Kidney (tissue), 13 donors: ENCODE measurements at regions not wholly inside any gene's neighbourhood (a gene's known extent, or its start where the extent isn't known, plus 50 kb on each side); places are given as distances from the start of the nearest gene placed in this dataset.

Experiments used
- DNase-seq, 5 donors: peaks; one replicate each; pipeline ENCODE4 v3.0.0-alpha.2; 2013 to 2020
- FAIRE-seq: peaks from 2 replicates; lab custom pipeline; 2012; peaks lifted over from hg19 to GRCh38; lab: Jason Lieb, UNC
- H3K27ac ChIP-seq, 2 donors: one replicate each; pipeline ENCODE4 v1.7.0; 2013; ENCODE audit warnings: low read depth in 2 of 2, low read length in 2 of 2, inconsistent platforms in 1 of 2
- H3K27me3 ChIP-seq: one replicate; pipeline ENCODE4 v1.7.1; 2013; ENCODE audit warnings: low read length, inconsistent platforms; ENCODE audit not compliant: control insufficient read depth, insufficient read depth
- H3K36me3 ChIP-seq, 3 donors: one replicate each; pipeline versions ENCODE4 v1.7.0 to v1.7.1; 2013; ENCODE audit warnings: low read length in 3 of 3, control low read depth in 1 of 3, inconsistent platforms in 1 of 3; ENCODE audit not compliant: insufficient read depth in 3 of 3, control insufficient read depth in 2 of 3
- H3K4me1 ChIP-seq, 3 donors: one replicate each; pipeline versions ENCODE4 v1.7.0 to v1.7.1; 2013; ENCODE audit warnings: low read length in 3 of 3, inconsistent platforms in 1 of 3, low read depth in 1 of 3; ENCODE audit not compliant: control insufficient read depth in 2 of 3, insufficient read depth in 2 of 3
- H3K4me3 ChIP-seq, 3 donors: one replicate each; pipeline versions ENCODE4 v1.7.0 to v1.8.1; 2013; ENCODE audit warnings: low read length in 3 of 3, control low read depth in 1 of 3, inconsistent platforms in 1 of 3
- H3K9ac ChIP-seq, 3 donors: one replicate each; pipeline versions ENCODE4 v1.7.0 to v1.7.1; 2013; ENCODE audit warnings: low read length in 3 of 3, control low read depth in 1 of 3, inconsistent platforms in 1 of 3
- H3K9me3 ChIP-seq, 3 donors: one replicate each; pipeline versions ENCODE4 v1.7.0 to v1.7.1; 2013; ENCODE audit warnings: low read length in 3 of 3, control low read depth in 1 of 3, inconsistent platforms in 1 of 3; ENCODE audit not compliant: control insufficient read depth in 2 of 3, insufficient read depth in 1 of 3
- intact Hi-C: fragments of 100-400 bp; cut with DNase I; formaldehyde crosslinking; loops from one replicate; pipeline ENCODE4 v1.11.1; 2022
- TF ChIP-seq, protein P1 (sequence below): IDR thresholded peaks from 3 replicates; pipeline ENCODE4 v1.5.1; 2012; ENCODE audit warnings: mild to moderate bottlenecking, moderate library complexity, borderline replicate concordance; ENCODE audit not compliant: insufficient read depth; ENCODE audit errors: extremely low read depth
- donor health status: control.
- donor health status: control.
- donor health status: control.
- donor health status: control.
- donor health status: control.
- donor health status: DM: yes; HTN: yes; CAD: no.
- donor health status: Normal renal cell carcinoma (clear cell type).

DNA sequence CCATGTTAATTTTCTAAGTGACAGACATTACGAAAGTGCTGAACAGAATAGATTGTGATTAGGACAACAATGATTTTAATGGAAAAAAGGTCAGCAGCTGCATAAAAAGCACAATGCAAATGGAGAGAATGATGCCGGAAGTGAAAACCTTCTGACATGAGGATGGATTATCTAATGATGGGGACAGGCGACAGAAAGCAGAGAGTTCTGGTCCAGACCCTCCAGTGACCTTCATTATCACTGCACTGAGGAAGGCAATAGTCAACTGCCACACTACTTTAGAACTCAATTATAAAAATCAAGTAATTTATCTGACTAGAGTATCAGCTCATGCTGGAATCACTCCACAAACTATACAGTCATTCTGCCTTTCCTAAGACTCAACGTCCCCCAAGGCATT, 746.1 kb upstream of the EPHA5 start:
- Histone ChIP-seq H3K27me3 (no peaks in the 10 kb centered on the region), H3K27ac (no peak overlapping the region), H3K9ac (no peak overlapping the region), H3K4me1 (no peaks in the 10 kb centered on the region), H3K36me3 (no peaks in the 10 kb centered on the region), H3K4me3 (no peak overlapping the region), H3K9me3 (peaks cover 0 to 2% (median 0%) of the 10 kb centered on the region in 3 donors)
- intact Hi-C loops = no loop called here
- TF ChIP-seq, protein P1, sequence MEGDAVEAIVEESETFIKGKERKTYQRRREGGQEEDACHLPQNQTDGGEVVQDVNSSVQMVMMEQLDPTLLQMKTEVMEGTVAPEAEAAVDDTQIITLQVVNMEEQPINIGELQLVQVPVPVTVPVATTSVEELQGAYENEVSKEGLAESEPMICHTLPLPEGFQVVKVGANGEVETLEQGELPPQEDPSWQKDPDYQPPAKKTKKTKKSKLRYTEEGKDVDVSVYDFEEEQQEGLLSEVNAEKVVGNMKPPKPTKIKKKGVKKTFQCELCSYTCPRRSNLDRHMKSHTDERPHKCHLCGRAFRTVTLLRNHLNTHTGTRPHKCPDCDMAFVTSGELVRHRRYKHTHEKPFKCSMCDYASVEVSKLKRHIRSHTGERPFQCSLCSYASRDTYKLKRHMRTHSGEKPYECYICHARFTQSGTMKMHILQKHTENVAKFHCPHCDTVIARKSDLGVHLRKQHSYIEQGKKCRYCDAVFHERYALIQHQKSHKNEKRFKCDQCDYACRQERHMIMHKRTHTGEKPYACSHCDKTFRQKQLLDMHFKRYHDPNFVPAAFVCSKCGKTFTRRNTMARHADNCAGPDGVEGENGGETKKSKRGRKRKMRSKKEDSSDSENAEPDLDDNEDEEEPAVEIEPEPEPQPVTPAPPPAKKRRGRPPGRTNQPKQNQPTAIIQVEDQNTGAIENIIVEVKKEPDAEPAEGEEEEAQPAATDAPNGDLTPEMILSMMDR = no peak
- no peak for DNase-seq
- FAIRE-seq = no peak

DNA sequence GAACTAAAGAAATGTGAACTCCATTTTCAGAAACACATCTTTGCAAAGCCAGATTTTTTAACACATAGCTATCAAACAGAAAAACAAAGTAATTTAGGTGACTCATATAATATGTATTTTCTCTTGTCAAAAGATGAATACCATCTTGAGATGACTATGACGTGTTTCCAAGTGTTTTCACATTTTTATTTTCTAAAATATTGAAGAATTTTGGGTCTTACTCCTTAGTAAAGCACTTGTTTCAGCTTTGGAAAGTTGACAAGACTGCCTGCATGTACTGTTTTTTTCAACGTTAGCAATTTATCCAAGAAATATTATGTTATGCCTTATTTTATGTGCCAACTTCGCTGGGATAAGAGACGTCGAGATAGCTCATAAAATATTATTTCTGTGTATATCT, 733.9 kb upstream of the EPHA5 start:
- FAIRE-seq (no peak), DNase-seq (no peak)
- TF ChIP-seq, protein P1 = no peak
- H3K4me1 ChIP-seq = no peaks in the 10 kb centered on the region
- H3K27me3 ChIP-seq = no peaks in the 10 kb centered on the region
- H3K27ac ChIP-seq = no peak overlapping the region
- no peaks in the 10 kb centered on the region for H3K36me3 ChIP-seq
- intact Hi-C loops = no loop called here
- H3K9me3 ChIP-seq = peaks cover 0 to 3% (median 0%) of the 10 kb centered on the region in 3 donors
- H3K9ac ChIP-seq = no peak overlapping the region
- no peak overlapping the region for H3K4me3 ChIP-seq

DNA sequence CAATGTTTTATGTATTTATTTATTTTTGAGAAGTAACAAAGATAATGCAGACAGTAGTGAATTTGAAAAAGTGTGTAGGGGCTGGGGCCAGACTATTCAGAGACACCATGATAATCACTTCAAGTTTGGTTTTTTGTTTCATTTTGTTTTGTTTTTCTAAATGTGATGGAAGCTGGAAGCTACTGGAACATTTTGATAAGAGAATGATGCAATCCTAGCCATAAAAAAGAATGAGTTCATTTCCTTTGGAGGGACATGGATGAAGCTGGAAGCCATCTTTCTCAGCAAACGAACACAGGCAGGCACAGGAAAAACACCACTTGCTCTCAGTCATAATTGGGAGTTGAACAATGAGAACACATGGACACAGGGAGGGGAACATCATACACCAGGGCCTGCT, 706.6 kb upstream of the EPHA5 start:
- no peaks in the 10 kb centered on the region for H3K4me1 ChIP-seq
- DNase-seq (no peak), FAIRE-seq (no peak)
- intact Hi-C loops = no loop called here
- H3K36me3 ChIP-seq = no peaks in the 10 kb centered on the region
- no peak overlapping the region for H3K27ac ChIP-seq
- no peaks in the 10 kb centered on the region for H3K9me3 ChIP-seq
- H3K27me3 ChIP-seq = no peaks in the 10 kb centered on the region
- no peak overlapping the region for H3K9ac ChIP-seq
- no peak overlapping the region for H3K4me3 ChIP-seq
- TF ChIP-seq, protein P1 = no peak

DNA sequence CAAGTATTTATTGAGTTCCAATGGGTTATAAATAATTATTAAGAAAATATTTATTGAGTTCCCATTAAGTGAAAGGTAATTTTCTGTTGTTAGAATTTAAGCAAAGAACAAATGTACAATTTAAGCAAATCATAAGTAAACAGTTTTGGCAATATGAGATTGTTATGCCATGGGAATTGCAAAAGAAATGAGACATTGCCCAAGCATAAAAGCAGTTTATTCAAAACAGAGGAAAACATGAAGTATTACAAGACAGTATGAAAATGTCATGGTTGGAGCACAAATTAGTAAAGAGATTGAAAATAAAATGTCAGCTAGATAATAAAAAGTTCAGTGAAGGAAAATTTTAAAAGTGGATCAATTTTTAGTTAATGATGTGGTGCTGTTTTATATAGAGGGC, 706.1 kb upstream of the EPHA5 start:
- FAIRE-seq = no peak
- TF ChIP-seq, protein P1 = no peak

More for the DNA sequence above, 706.1 kb upstream of the EPHA5 start:
- intact Hi-C loops = no loop called here
- Histone ChIP-seq H3K9me3 (no peaks in the 10 kb centered on the region), H3K36me3 (no peaks in the 10 kb centered on the region), H3K4me1 (no peaks in the 10 kb centered on the region), H3K27me3 (no peaks in the 10 kb centered on the region), H3K27ac (no peak overlapping the region), H3K4me3 (no peak overlapping the region), H3K9ac (no peak overlapping the region)
- no peak for DNase-seq
